ENCODE measurements at regions not wholly inside any gene's neighbourhood (a gene's known extent, or its start where the extent isn't known, plus 50 kb on each side); places are given as distances from the start of the nearest gene placed in this dataset.

- Histone ChIP-seq H3K27ac (ENCODE audit: low read length) (no peak overlapping the region), H3K4me2 (ENCODE audit: low read length) (no peak overlapping the region), H4K20me1 (ENCODE audit: low read length) (no peaks in the 10 kb centered on the region), H3K9me2 (replicated peaks; ENCODE audit: low read length) (no peaks in the 10 kb centered on the region), H3K4me3 (ENCODE audit: low read length) (no peak overlapping the region), H3K9me3 (ENCODE audit: low read length) (no peaks in the 10 kb centered on the region), H3K27me3 (ENCODE audit: low read length) (peaks cover 79% of the 10 kb centered on the region), H3F3A (ENCODE audit: low read length, unreplicated experiment) (no peaks in the 10 kb centered on the region), H3K36me3 (ENCODE audit: low read depth, low read length) (no peaks in the 10 kb centered on the region), H3K9ac (ENCODE audit: low read length) (no peak overlapping the region), H2AFZ (ENCODE audit: low read length) (no peak overlapping the region), H3K4me1 (ENCODE audit: insufficient read depth, low read length) (no peaks in the 10 kb centered on the region), H3K79me2 (ENCODE audit: low read length) (no peaks in the 10 kb centered on the region)
- CTCF ChIA-PET: no interaction called here
- POLR2A ChIA-PET (ENCODE audit: unreplicated experiment): no interaction called here
- DNase-seq: no peak
- no peak for ATAC-seq
- TF ChIP-seq CTCF (conservative IDR thresholded peaks at IDR 0.05; ENCODE audit: low read depth, low read length) (no peak), EZH2phosphoT487 (IDR thresholded peaks at IDR 0.05; ENCODE audit: borderline replicate concordance, low read length) (no peak), EZH2 (IDR thresholded peaks at IDR 0.05; ENCODE audit: low read length, unreplicated experiment) (peak; percentile 35)
- BruUV-seq (replicated peaks): no TSS peak
- intact Hi-C loops (cut with micrococcal nuclease): no loop called here
These were observed 137.8 kb downstream of the RWDD3 start for GRCh38 chr1:95371666-95372282.

- DNase-seq (no peak), ATAC-seq (no peak)
- CTCF ChIA-PET: no interaction called here
- Histone ChIP-seq H3K4me2 (ENCODE audit: low read length) (no peak overlapping the region), H3K27ac (ENCODE audit: low read length) (no peak overlapping the region), H3K9me3 (ENCODE audit: low read length) (no peaks in the 10 kb centered on the region), H4K20me1 (ENCODE audit: low read length) (no peaks in the 10 kb centered on the region), H3K79me2 (ENCODE audit: low read length) (no peaks in the 10 kb centered on the region), H3K9me2 (replicated peaks; ENCODE audit: low read length) (no peaks in the 10 kb centered on the region), H3K4me3 (ENCODE audit: low read length) (no peak overlapping the region), H3K27me3 (ENCODE audit: low read length) (peaks cover 74% of the 10 kb centered on the region), H3K9ac (ENCODE audit: low read length) (no peak overlapping the region), H3K36me3 (ENCODE audit: low read depth, low read length) (no peaks in the 10 kb centered on the region), H2AFZ (ENCODE audit: low read length) (no peak overlapping the region), H3F3A (ENCODE audit: low read length, unreplicated experiment) (no peaks in the 10 kb centered on the region), H3K4me1 (ENCODE audit: insufficient read depth, low read length) (no peaks in the 10 kb centered on the region)
- TF ChIP-seq EZH2 (IDR thresholded peaks at IDR 0.05; ENCODE audit: low read length, unreplicated experiment): no peak
- TF ChIP-seq CTCF (conservative IDR thresholded peaks at IDR 0.05; ENCODE audit: low read depth, low read length): no peak
- TF ChIP-seq EZH2phosphoT487 (IDR thresholded peaks at IDR 0.05; ENCODE audit: borderline replicate concordance, low read length): no peak
- POLR2A ChIA-PET (ENCODE audit: unreplicated experiment): no interaction called here
- intact Hi-C loops (cut with micrococcal nuclease): no loop called here
- BruUV-seq (replicated peaks): no TSS peak
These were observed 141.2 kb downstream of the RWDD3 start for GRCh38 chr1:95375174-95375573.

GRCh38 chr1:95380909-95381308 is 146.9 kb downstream of the RWDD3 start:
- Histone ChIP-seq H3K4me3 (ENCODE audit: low read length) (no peak overlapping the region), H3K9me3 (ENCODE audit: low read length) (no peaks in the 10 kb centered on the region), H3F3A (ENCODE audit: low read length, unreplicated experiment) (no peaks in the 10 kb centered on the region), H4K20me1 (ENCODE audit: low read length) (no peaks in the 10 kb centered on the region), H3K27ac (ENCODE audit: low read length) (no peak overlapping the region), H3K36me3 (ENCODE audit: low read depth, low read length) (no peaks in the 10 kb centered on the region), H3K9ac (ENCODE audit: low read length) (no peak overlapping the region), H3K4me2 (ENCODE audit: low read length) (no peak overlapping the region), H2AFZ (ENCODE audit: low read length) (no peak overlapping the region), H3K27me3 (ENCODE audit: low read length) (peaks cover 53% of the 10 kb centered on the region), H3K4me1 (ENCODE audit: insufficient read depth, low read length) (no peaks in the 10 kb centered on the region), H3K9me2 (replicated peaks; ENCODE audit: low read length) (no peaks in the 10 kb centered on the region), H3K79me2 (ENCODE audit: low read length) (no peaks in the 10 kb centered on the region)
- DNase-seq: no peak
- POLR2A ChIA-PET (ENCODE audit: unreplicated experiment): no interaction called here
- intact Hi-C loops (cut with micrococcal nuclease): no loop called here
- CTCF ChIA-PET: no interaction called here
- ATAC-seq: no peak
- no TSS peak for BruUV-seq (replicated peaks)
- no peak for TF ChIP-seq CTCF (conservative IDR thresholded peaks at IDR 0.05; ENCODE audit: low read depth, low read length)
- no peak for TF ChIP-seq EZH2 (IDR thresholded peaks at IDR 0.05; ENCODE audit: low read length, unreplicated experiment)
- TF ChIP-seq EZH2phosphoT487 (IDR thresholded peaks at IDR 0.05; ENCODE audit: borderline replicate concordance, low read length): no peak
